SIG-M5 (cell line): ENCODE measurements at regions not wholly inside any gene's neighbourhood (a gene's known extent, or its start where the extent isn't known, plus 50 kb on each side); places are given as distances from the start of the nearest gene placed in this dataset.
"Not testable (repeated sequence)": the region's sequence is repeated elsewhere in the genome, so short reads cannot be mapped to it uniquely, and the experiment has no call there.

Experiments
- DNase-seq: peaks from one replicate; lab custom pipeline; 2025; lab: John Stamatoyannopoulos, UW

DNA sequence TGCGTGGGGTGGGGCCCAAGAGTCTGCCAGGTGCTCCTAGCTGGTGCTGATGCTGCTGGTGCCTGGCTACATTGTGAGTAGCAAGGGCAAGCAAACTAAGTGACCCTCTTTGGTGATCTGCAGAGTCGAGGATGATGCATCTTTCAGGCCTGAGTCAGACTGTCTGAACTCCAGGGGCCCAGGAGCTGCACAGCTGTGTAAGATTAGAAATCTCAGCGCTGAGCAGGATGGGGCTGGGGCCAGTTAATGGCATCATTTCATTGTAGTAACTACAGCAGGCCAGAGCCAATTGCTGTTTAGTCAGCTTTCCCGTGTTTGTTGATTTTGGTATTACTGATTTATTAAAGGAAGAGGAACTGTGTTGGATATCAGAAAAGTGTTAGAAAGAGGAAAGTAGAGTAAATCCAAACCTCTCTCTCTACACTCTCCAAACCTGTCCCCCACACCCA lies 365.2 kb downstream of the PAX1 start:
- DNase-seq: no peak

- no peak for DNase-seq
Measured at GRCh38 chr20:22063753-22064152, 358.3 kb downstream of the PAX1 start.

DNA sequence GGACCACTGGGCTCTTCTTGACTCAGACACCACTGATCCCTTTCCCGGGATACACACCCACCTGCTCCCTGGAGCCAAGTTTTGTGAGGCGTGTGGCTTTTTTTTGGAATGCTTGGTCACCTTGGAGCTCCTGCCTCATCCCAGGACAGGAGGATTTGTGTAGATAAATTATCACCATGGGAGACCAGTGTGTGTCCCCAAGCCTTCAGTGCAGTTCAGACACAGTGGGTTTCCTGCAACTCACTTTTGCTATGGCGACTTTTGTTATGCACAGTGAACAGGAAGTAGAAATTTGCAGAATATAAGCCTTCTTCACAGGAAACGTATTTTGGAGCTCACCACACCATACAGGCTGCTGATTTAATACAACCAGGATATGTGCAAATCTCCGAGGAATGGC lies 357.4 kb downstream of the PAX1 start:
- DNase-seq: no peak

DNA sequence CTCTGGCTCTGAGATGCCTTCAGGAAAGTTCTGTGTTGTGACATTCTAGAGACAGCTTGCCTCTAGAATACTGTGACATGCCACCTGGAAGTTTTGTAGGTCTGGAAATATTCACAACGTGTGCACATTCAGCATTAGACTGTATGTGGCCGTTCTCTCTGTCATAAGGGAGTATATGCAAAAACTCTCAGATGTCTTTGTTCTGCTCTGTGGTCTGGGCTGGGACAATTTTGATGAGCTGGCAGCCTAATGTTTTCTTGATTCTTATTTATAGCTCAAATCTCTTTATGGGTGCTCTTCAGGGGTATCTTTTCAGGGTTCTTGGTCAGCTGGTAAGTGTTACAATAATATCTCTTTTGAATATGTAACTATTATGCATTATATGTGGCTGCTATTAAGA lies 355.1 kb downstream of the PAX1 start:
- DNase-seq: no peak

DNA sequence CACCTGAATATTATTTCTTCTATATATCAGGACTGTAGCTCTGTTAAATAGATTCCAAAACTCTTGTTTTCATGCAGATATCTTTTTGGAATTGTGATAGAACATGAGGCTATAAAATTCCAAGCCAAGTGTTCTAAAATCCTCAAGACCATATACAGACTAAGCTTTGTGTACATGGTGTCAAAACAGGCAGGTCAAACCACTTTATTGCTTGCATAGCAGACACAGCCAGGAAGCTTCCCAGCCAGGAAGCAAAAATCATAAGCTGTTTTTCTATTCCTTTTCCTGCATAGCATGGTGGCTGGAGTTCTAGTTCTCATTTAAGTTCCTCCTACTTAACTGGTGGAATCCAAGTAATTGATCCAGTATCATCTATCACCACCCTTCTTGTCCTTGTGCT lies 353.3 kb downstream of the PAX1 start:
- DNase-seq: no peak

- no peak for DNase-seq
Measured at GRCh38 chr20:22055981-22056380, 350.5 kb downstream of the PAX1 start.

DNA sequence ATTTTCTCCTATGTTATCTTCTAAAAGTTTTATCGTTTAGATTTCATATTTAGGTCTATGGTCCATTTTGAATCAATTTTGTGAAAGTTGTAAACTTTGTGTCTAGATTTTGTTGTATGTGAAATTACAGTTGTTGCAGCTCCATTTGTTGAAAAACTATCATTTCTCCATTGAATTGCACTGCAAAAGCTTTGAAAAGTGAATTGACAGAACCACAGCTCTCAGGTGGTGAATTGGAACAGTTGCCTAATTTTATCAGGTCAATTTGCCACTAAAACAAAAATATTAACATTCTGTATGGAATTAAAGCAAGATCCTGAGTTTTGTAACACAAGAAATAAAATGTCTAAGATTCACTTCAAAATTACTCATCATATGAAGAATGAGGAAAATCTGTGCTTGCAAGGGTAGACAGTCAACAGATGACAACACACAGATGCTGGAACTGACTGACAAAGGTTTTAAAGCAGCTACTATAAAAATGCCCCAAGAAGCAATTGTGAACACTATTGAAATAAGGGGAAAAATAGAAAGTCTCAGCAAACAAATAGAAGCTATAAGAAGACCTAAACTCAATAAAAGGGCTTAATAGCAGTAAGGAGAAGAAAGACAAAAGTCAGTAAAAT lies 346.7 kb downstream of the PAX1 start:
- no peak for DNase-seq

GRCh38 chr20:22045956-22046507 lies 340.6 kb downstream of the PAX1 start:
- DNase-seq: not testable (repeated sequence)

DNA sequence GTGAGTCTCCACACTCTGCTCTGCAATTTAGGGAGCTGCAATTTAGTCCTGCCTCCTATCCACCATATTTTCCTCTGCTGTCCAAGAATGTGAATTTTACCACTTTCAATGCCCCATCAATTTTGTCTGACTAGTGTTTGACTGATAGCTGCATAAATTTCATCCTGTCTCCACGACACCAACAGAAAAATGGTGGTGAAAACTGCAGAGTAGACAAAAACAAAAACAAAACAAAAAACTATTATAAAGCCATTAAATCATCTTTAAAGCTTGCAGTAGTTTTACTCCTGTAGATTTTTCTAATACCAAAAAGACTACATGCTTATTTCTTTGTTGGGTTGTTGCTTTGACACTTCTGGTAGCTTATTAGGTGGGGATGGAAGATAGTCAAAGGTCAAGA lies 322.0 kb downstream of the PAX1 start:
- DNase-seq: no peak

- DNase-seq: no peak
Measured at GRCh38 chr20:22020201-22020600, 314.7 kb downstream of the PAX1 start.

GRCh38 chr20:22008456-22008855 lies 303.0 kb downstream of the PAX1 start:
- no peak for DNase-seq

GRCh38 chr20:22006306-22006705 lies 300.8 kb downstream of the PAX1 start:
- DNase-seq: no peak

GRCh38 chr20:22005535-22005934 lies 300.1 kb downstream of the PAX1 start:
- DNase-seq: no peak

- no peak for DNase-seq
Measured at GRCh38 chr20:22004946-22005345, 299.5 kb downstream of the PAX1 start.

DNA sequence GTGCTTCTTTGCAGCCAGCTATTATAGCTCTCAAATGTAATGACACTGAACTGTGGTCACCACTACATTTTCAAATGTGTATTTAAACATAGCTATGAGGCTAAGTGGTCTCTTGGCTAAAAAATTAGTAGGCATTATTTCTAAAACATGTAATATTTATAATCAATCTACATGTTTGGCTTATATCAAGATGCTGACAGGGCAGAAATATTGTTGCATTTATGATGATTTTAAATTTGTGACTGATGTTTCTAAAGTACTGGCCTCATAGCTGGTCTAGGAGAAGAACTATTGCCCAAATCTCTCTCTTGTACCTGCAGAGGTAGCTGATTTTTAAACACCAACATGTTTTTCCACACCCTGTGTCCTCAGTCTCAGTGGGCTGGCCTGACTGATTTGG lies 298.2 kb downstream of the PAX1 start:
- DNase-seq: no peak

DNA sequence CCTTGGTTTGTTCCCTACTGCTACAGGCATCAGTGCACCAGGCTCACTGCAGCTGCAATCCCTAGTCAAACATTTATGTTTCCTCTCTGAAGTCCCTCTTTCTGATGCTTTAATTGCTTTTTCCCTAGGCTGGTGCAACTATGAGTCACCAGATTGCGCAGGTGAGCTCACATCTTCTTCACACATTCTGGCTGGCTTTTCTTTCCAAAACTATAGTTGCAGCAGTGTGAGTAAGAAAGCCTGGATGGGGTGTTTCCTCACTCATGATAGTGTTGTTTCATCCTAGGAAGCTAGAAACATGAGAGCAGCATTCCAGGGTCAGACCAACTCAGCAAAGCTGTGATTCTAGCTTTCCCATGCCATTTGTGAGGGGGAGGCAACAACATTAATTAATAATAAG lies 296.4 kb downstream of the PAX1 start:
- DNase-seq: no peak

GRCh38 chr20:21995461-21995860 lies 290.0 kb downstream of the PAX1 start:
- DNase-seq: no peak

DNA sequence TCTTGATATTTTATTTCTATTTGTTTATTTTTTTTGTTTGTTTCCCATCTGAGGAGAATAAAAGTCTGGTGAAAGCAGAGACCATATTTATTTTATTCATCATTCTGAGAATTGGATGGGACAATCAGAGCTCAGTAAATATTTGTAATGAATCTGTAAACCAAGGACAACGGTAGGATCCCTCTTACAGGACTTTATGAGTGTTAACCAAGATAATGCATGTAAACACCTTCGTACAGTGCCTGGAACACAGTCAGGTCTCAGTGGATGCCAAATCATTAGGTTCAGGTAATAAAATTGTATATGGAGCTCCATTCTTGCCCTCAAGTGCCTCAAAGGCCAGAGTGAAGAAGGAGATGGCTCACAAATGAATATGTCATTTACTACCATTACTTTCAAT lies 288.7 kb downstream of the PAX1 start:
- DNase-seq: no peak

DNA sequence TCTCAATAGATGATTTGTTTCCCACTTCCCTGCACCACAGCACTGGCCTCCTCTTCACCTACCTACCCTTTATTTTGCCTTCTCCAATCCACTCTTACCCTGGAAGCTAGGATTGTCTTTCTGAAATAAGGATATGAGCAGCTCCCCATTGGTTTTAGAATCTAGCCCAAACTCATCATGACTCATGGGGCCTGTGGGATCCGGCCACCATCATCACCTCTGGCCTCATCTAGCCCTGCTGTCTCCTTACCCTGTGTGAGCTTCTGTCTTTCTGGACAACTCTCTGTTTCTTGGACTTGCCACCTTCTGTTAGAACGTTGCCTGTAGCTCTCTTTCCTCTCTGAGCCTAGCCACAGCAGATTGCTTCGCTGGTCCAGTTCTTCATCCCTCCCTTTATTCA lies 277.1 kb downstream of the PAX1 start:
- DNase-seq: no peak

GRCh38 chr20:21981597-21982344 lies 276.3 kb downstream of the PAX1 start:
- DNase-seq: no peak

DNA sequence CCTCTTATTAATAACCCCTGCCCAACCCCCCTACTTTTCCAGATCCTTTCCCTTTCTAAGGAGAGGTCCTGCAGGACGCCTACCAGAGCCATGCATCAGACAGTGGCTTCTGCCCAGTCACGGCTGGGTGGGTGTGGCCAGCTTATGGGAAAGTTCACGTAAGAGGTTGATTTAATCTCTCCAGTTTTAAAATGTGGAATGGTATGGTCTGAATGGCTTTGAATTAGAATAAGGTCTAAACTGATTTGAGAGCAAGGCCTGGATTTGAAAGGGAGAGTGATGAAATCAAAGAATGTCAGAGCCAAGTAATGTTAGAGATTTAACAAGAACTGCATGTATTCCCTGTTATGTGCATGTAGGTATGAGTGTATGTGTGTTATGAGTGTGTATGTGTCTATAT lies 275.7 kb downstream of the PAX1 start:
- DNase-seq: no peak

DNA sequence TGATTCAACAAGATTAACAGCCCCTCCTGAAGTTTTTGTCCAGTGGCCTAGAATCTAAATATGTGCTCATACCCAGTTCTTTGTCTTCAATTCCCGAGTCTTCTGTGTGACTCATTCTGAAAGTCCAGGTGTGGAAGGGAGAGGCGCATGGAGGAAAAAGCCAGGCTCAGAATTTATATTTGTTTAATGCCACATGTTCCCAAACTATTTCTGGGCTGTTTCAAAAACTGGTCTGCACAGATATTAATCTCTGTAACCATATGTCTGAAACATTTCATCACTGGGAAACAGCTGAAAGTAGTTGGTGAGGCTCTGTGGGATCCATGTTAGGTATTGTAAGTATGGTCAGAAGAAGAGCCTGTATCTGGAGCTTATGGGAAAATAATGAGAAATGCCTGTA lies 266.0 kb downstream of the PAX1 start:
- no peak for DNase-seq

GRCh38 chr20:21968486-21968885 lies 263.0 kb downstream of the PAX1 start:
- DNase-seq: no peak

DNA sequence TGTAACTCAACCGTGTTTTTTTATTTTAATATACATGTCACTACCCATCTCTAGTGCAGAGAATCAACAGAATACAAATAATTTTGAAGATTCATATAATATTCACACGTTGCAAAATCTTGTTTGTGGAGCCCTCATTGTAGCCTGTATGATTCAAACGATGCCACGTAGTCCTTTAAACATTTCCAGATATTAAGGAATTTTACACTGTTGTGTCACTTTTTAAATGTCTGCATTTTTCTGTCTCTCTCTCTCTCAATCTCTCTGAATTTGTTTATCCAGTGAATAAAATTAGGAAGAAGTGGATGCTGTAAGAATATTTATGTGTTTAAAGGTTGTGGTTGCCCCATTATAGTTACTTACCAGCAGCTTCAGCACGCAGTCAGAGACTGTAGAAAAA lies 262.0 kb downstream of the PAX1 start:
- no peak for DNase-seq
